Prostate gland (tissue), 2 donors: ENCODE measurements at regions not wholly inside any gene's neighbourhood (a gene's known extent, or its start where the extent isn't known, plus 50 kb on each side); places are given as distances from the start of the nearest gene placed in this dataset.

Source experiments
- DNase-seq: peaks from one replicate; pipeline ENCODE4 v3.0.0-alpha.2; 2019; ENCODE audit warnings: low spot score
- H3K27ac ChIP-seq, 2 donors: fragments of 200-600 bp; sonication (generic); 2 replicates each; pipeline ENCODE4 v1.5.1; 2017 to 2019
- H3K27me3 ChIP-seq: fragments of 200-600 bp; sonication (generic); replicated peaks from 2 replicates; pipeline ENCODE4 v1.5.1; 2019; ENCODE audit not compliant: insufficient read depth
- H3K36me3 ChIP-seq, 2 donors: fragments of 200-600 bp; sonication (generic); 1 replicate in 1 of 2; 2 replicates in 1 of 2; pipeline versions ENCODE4 v1.5.1 to v1.8.1; 2017 to 2019
- H3K4me1 ChIP-seq: fragments of 200-600 bp; sonication (generic); replicated peaks from 2 replicates; pipeline ENCODE4 v1.5.1; 2019
- H3K4me3 ChIP-seq, 2 donors: fragments of 200-600 bp; sonication (generic); 2 replicates each; pipeline ENCODE4 v1.5.1; 2017 to 2019
- H3K9me3 ChIP-seq: fragments of 200-600 bp; sonication (generic); 2 replicates; pipeline ENCODE4 v1.5.1; 2017
- CTCF ChIP-seq, 4 experiments: fragments of 200-600 bp in 2 of 4; fragments of 450-650 bp in 2 of 4; sonication (generic) in 2 of 4; IDR thresholded peaks; 1 replicate in 3 of 4; 2 replicates in 1 of 4; pipeline ENCODE4 v1.5.1; 2016 to 2019; ENCODE audit warnings: antibody characterized with exemption in 4 of 4, mild to moderate bottlenecking in 2 of 4, moderate library complexity in 2 of 4
- POLR2A ChIP-seq: fragments of 450-650 bp; IDR thresholded peaks from one replicate; pipeline ENCODE4 v1.6.1; 2016; ENCODE audit warnings: antibody characterized with exemption, mild to moderate bottlenecking
- POLR2AphosphoS5 ChIP-seq: sonication (generic); formaldehyde crosslinking; IDR thresholded peaks from one replicate; pipeline ENCODE4 v1.6.1; 2017; ENCODE audit warnings: antibody characterized with exemption
- WGBS: methylation state at CpG from one replicate; pipeline ENCODE4 v1.1.5; 2018; 5-methylcytosine and 5-hydroxymethylcytosine counted together
- intact Hi-C: fragments of 100-400 bp; cut with DNase I; formaldehyde crosslinking; loops from one replicate; pipeline ENCODE4 v1.14.2; 2022

DNA sequence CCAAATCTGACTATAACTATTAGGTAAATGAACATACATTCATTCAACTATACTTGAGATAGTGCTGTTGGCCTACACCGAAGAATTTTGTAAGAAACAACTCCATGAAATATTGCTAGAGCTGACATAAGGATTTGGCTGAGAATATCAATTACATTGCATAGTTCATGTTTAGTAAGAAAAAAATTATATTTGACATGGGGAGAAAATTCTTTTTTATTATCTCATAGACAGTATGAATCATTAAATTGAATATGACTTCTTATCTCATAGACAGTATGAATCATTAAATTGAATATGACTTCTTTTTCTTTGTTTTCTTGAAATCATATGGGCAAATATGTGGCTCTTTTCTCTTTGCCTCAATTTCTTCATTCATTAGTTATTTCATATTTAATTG lies 212.3 kb upstream of the HSF2 start:
- Histone ChIP-seq H3K27me3 (no peaks in the 10 kb centered on the region), H3K4me1 (no peaks in the 10 kb centered on the region), H3K36me3 (no peaks in the 10 kb centered on the region), H3K4me3 (no peak overlapping the region), H3K9me3 (no peaks in the 10 kb centered on the region), H3K27ac (no peak overlapping the region)
- TF ChIP-seq CTCF (IDR thresholded peaks at IDR 0.05): no peak
- TF ChIP-seq POLR2AphosphoS5: no peak
- 96% methylated on average over 1 of the region's 1 CpG for WGBS
- intact Hi-C loops: loop anchor here (10.0 kb wide), 4 partner anchors 142 to 1132 kb away; partner anchors contain the start of gene TBC1D32
- DNase-seq: no peak

- DNase-seq: no peak
- Histone ChIP-seq H3K9me3 (no peaks in the 10 kb centered on the region), H3K27ac (no peak overlapping the region), H3K4me3 (no peak overlapping the region), H3K27me3 (no peaks in the 10 kb centered on the region), H3K36me3 (no peaks in the 10 kb centered on the region), H3K4me1 (no peaks in the 10 kb centered on the region)
- intact Hi-C loops: no loop called here
- WGBS: 98% methylated on average over 1 of the region's 1 CpG
- TF ChIP-seq POLR2A: no peak
Measured at GRCh38 chr6:122198922-122199321, 200.5 kb upstream of the HSF2 start.

- DNase-seq: no peak
- H3K4me1 ChIP-seq: no peaks in the 10 kb centered on the region
- intact Hi-C loops: no loop called here
- H3K27ac ChIP-seq: no peak overlapping the region
- H3K27me3 ChIP-seq: no peaks in the 10 kb centered on the region
- no peak overlapping the region for H3K4me3 ChIP-seq
- 11% methylated on average over 1 of the region's 1 CpG for WGBS
- H3K9me3 ChIP-seq: no peaks in the 10 kb centered on the region
- no peaks in the 10 kb centered on the region for H3K36me3 ChIP-seq
- TF ChIP-seq POLR2A (no peak), CTCF (IDR thresholded peaks at IDR 0.05) (no peak), POLR2AphosphoS5 (no peak)
Measured at GRCh38 chr6:122200440-122200839, 199.0 kb upstream of the HSF2 start.

DNA sequence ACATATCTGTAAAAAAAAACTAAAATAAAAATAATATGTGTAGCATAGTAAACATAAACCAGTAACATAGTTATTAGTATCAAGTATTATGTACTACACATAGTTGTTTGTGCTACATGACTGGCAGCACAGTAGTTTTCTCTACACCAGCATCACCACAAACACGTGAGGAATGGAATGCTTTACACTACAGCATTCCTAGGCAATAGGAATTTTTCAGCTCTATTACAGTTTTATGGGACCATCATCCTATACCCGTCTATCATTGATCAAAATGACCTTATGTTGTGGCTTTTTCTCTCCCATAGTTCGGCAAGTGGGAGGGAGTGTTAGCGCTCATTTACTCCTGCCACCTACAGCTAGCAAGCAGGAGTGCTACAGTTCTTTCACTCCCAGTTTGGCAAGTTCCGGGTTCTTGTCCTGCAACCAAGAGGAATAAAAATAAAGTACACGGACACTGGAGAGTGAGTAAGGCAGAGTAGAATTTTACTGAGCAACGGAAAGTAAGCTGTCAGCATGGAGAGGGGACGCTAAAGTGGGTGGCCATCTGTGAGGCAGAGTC lies 196.8 kb upstream of the HSF2 start:
- Histone ChIP-seq H3K36me3 (no peaks in the 10 kb centered on the region), H3K27me3 (no peaks in the 10 kb centered on the region), H3K27ac (no peak overlapping the region), H3K9me3 (no peaks in the 10 kb centered on the region), H3K4me3 (no peak overlapping the region), H3K4me1 (no peaks in the 10 kb centered on the region)
- no peak for TF ChIP-seq POLR2A
- TF ChIP-seq CTCF (IDR thresholded peaks at IDR 0.05): no peak
- TF ChIP-seq POLR2AphosphoS5: no peak
- no peak for DNase-seq
- intact Hi-C loops: no loop called here
- WGBS: 81% methylated on average over 8 of the region's 8 CpGs

DNA sequence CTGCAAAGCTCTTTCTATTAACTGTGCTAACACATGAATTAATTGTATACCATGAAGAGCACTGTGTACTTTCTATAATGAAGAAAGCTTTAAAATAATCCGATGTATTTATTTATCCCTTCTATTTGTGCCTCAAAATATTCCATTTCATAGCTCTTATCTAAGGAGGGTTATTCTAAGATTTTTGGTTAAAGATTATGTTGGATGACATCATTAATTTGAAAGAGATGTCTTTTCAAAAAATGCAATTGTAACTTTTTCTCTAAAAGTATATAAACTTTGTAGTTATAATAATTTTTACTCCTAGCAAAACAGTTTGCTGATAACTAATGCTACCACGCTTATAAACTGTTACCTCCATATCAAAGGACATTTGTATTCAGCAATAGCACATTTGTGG lies 192.4 kb upstream of the HSF2 start:
- Histone ChIP-seq H3K27ac (no peak overlapping the region), H3K36me3 (no peaks in the 10 kb centered on the region), H3K4me1 (no peaks in the 10 kb centered on the region), H3K4me3 (no peak overlapping the region), H3K27me3 (no peaks in the 10 kb centered on the region), H3K9me3 (no peaks in the 10 kb centered on the region)
- DNase-seq: no peak
- WGBS: 82% methylated on average over 2 of the region's 2 CpGs
- intact Hi-C loops: no loop called here
- TF ChIP-seq CTCF (IDR thresholded peaks at IDR 0.05): no peak
- TF ChIP-seq POLR2A: no peak
- TF ChIP-seq POLR2AphosphoS5: no peak
